HEK293T (cell line): ENCODE measurements at regions not wholly inside any gene's neighbourhood (a gene's known extent, or its start where the extent isn't known, plus 50 kb on each side); places are given as distances from the start of the nearest gene placed in this dataset.

Source experiments
- ELF4 ChIP-seq: fragments of 450-650 bp; IDR thresholded peaks from 2 replicates; pipeline ENCODE4 v1.6.1; 2017; ENCODE audit warnings: antibody characterized with exemption
- FOXK2 ChIP-seq: fragments of 450-650 bp; IDR thresholded peaks from 2 replicates; pipeline ENCODE4 v1.6.1; 2016; ENCODE audit warnings: mild to moderate bottlenecking
- HDGF ChIP-seq: fragments of 450-650 bp; IDR thresholded peaks from 2 replicates; pipeline ENCODE4 v1.6.1; 2017; ENCODE audit warnings: antibody characterized with exemption, borderline replicate concordance
- PKNOX1 ChIP-seq: fragments of 450-650 bp; IDR thresholded peaks from 2 replicates; pipeline ENCODE4 v1.6.1; 2016
- SUZ12 ChIP-seq: fragments of 450-650 bp; IDR thresholded peaks from 2 replicates; pipeline ENCODE4 v1.6.1; 2016; ENCODE audit warnings: mild to moderate bottlenecking
- ZNF384 ChIP-seq: fragments of 450-650 bp; IDR thresholded peaks from 2 replicates; pipeline ENCODE4 v1.6.1; 2016

DNA sequence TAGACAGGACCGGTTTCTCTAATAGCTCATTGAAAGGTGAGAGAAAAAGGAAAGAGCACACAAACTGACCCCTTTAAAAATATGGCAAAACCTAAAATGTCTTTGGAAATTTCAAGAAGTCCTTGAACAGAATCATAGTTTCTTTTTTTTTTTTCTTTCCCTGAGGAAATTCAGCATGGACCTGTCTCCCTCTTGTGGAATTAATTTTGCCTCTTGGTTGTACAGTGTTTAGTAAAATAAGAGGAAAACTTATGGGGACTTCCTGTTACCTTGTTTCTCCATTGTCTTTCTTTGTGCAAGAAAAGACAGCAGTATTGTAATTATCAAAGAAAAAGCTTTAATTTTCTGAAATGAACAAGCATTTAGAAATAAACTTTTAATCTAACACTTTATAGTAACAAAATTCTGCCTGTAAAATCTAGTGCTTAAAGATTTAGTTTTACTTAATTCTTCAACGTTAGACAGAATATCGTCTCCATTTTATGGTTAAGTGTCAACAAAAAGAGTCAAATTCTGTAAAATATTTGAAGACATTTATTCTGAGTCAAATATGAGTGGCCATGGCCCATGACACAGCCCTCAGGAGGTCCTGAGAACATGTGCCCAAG lies 176.3 kb upstream of the NABP1 start:
- TF ChIP-seq HDGF (no peak), FOXK2 (no peak), PKNOX1 (no peak), ELF4 (no peak), SUZ12 (no peak), ZNF384 (peak; percentile 94)
